GM12892 (cell line): ENCODE measurements at regions not wholly inside any gene's neighbourhood (a gene's known extent, or its start where the extent isn't known, plus 50 kb on each side); places are given as distances from the start of the nearest gene placed in this dataset.
"Not testable (repeated sequence)": the region's sequence is repeated elsewhere in the genome, so short reads cannot be mapped to it uniquely, and the experiment has no call there.

ENCODE experiments used
- DNase-seq: peaks from one replicate; pipeline ENCODE4 v3.0.0; 2011; ENCODE audit not compliant: insufficient read length
- FAIRE-seq: peaks from 2 replicates; lab custom pipeline; 2011; peaks lifted over from hg19 to GRCh38; lab: Jason Lieb, UNC
- POLR2A ChIP-seq: IDR thresholded peaks from 2 replicates; pipeline ENCODE4 v1.6.1; 2011; ENCODE audit warnings: low read depth, low read length, control low read depth
- POLR2AphosphoS5 ChIP-seq: IDR thresholded peaks from 2 replicates; pipeline ENCODE4 v1.6.1; 2011; ENCODE audit warnings: low read depth, low read length, control low read depth
- TAF1 ChIP-seq: IDR thresholded peaks from 2 replicates; pipeline ENCODE4 v1.6.1; 2011; ENCODE audit warnings: low read depth, mild to moderate bottlenecking, control low read depth, low read length, borderline replicate concordance

DNA sequence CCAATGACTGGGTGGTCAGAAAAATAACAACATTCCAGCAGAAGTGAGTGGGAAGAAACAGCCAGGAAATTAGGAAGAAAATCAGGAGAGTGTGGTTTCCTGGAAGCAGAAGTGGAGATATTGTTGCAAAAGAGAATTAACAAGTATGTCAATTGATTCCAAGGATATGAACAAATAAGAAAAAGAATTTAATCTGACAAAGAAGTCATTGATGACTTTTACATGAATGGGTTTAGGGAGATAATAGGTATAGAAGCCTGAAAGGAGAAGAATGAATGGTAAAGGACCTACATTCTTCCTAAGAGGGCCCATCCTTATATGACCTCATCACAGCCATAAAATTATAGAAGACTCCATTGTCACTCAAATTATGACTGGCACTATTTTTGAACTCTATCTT is 1440.1 kb downstream of the OTOL1 start:
- DNase-seq (no peak), FAIRE-seq (no peak)
- TF ChIP-seq TAF1 (no peak), POLR2AphosphoS5 (no peak), POLR2A (no peak)

DNA sequence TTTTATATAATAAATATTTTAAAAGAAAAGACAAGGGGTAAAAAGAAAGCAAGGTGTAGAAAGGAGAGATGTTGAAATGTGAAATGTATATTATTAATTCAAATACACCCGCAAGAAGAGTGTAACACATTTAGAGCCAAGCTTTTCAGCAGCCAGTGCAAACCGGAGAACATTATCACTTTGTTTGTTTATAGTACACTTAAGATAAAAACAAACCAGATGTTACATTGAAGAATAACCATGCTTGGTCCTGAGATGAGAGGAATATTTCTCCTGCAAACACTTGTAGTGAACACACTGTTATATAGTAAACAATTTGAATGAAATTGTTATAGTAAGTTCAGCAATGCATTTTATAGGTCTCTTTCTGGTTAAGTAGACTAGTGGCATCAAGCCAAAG is 1441.5 kb downstream of the OTOL1 start:
- TF ChIP-seq POLR2AphosphoS5: no peak
- TF ChIP-seq TAF1: no peak
- DNase-seq (no peak), FAIRE-seq (no peak)

DNA sequence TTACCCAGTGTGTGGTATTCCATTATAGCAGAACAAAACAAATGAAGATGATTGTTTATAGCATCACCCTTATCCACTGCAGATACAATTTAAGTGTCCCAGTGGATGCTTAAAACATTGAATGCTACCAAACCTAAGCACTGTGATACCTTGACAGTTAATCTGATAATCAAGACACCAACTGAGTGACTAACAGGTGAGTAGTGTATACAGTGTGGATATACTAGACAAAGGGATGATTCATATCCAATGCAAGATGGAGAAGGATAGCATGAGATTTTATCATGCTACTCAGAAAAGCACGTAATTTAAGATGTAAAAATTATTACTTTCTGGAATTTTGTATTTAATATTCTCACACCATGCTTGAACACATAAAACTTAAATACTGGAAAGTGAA is 1449.0 kb downstream of the OTOL1 start:
- FAIRE-seq: no peak
- DNase-seq: no peak
- no peak for TF ChIP-seq POLR2AphosphoS5
- no peak for TF ChIP-seq TAF1
- no peak for TF ChIP-seq POLR2A

DNA sequence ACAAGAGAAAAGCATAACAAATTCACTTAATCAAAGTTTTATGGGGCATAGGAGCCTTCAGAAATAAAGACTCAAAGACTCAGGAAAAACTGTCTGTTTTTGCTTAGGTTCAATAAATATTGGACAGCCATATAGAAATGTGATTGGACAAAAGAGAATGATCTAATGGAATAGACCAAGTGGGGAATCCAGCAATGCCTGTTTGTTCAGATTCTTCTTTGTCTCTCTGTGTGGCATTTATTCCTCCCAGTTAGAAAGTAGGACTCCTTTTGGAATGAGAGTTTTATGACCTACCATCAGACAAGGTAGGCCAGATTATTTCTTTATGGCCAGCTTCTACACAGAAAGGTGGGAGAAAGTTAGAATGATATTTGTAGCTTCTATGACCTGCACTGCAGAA is 1460.1 kb downstream of the OTOL1 start:
- no peak for DNase-seq
- no peak for FAIRE-seq
- TF ChIP-seq TAF1 (no peak), POLR2AphosphoS5 (no peak), POLR2A (no peak)

DNA sequence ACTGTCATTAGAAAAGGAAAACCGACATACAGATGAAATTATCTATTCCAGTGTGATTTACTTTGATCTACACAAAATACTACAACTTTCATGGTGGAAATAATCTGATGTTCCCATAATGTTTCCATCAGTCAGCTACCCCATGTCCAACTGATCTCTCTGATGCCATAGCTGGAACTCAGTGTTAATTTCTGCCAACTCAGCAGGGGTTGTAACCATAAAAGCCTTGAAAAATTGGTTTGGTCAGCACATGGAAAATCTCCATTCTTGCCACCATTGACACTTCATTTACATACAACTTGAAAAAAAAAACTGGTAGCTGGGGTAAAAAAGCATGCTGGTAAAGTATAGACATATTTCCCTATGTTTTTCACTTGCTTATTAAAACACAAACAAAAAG is 1463.7 kb downstream of the OTOL1 start:
- FAIRE-seq (no peak), DNase-seq (no peak)
- no peak for TF ChIP-seq POLR2AphosphoS5
- no peak for TF ChIP-seq TAF1
- no peak for TF ChIP-seq POLR2A

DNA sequence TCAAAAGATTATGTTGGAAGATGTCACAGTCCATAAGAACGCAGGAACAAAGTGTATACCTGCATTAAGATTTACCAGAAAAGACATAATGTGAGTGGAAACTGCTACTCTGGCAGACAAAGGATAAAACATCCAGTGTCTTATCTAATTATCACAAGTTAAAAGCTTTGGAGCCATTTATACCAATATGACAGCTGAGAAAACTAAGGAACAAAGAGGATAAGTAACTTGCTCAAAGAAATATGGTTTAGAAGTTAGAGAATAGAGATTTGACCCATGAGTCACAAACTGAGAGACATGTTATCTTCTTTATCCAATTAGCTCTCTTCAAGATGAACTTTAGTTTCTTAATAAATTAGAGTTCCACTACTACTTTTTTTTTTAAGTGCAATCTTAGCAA is 1473.7 kb downstream of the OTOL1 start:
- no peak for TF ChIP-seq POLR2A
- DNase-seq (no peak), FAIRE-seq (no peak)

DNA sequence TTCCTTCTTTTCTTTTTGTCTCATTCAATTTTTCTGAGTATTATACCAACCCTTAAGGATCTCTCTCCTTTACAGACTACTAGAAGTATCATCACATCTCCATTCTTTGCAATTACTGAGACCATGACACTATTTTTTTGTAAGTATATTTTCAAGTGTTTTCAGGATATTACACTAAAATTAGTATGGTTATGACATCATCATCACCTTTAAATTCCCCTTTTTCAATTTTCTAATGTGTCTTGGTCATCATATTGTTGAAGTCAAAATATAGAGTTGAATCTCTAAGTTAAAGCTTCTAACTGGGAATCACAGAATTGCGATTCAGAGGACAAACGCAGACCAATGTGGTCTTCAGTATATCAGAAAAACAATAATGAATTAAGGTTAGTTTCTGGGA is 1475.1 kb downstream of the OTOL1 start:
- no peak for TF ChIP-seq POLR2A
- TF ChIP-seq POLR2AphosphoS5: no peak
- FAIRE-seq (no peak), DNase-seq (no peak)

DNA sequence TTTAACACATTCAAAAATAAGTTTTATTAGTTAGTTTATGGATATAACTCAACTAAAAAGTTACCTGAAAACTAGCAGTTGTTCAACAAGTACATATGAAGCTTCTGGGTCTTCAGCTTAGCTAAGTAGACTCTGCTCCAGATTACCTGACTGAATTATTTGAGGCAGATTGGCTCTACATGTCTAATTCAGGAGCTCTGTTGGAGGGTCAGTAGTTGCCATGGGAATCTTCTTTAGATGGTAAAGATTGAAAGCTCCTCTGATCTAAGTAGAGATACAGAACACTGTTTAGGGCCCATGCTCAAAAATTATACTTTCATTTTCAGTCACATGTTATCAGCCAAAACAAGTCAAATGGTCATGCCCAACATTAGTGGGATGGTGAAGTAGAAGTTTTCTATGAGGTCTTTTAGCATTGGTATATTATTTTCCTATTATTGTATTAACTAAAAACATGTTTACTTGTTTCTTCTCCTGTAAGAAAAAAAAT is 1476.9 kb downstream of the OTOL1 start:
- DNase-seq: no peak
- no peak for FAIRE-seq
- TF ChIP-seq POLR2A: no peak
- TF ChIP-seq POLR2AphosphoS5: no peak
- TF ChIP-seq TAF1: no peak

DNA sequence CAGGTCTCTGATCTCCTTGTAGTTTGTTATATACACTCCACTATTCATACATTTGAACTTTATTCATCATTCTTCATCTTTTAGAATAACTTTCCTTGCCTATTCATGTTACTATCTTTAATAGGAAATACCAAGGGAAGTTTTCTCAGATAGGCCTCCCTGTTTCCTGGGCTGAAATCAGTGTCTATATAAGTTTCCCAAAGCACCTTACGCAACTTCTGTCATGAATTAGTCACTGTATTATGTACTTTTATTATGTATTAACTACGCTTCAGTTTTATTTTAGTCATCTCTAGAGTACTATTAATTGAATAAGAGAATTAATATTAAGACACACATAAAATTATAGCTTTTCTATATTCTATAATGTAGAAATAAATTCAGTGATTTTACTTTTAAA is 1481.5 kb downstream of the OTOL1 start:
- DNase-seq (no peak), FAIRE-seq (no peak)
- TF ChIP-seq POLR2A (no peak), TAF1 (no peak), POLR2AphosphoS5 (no peak)

DNA sequence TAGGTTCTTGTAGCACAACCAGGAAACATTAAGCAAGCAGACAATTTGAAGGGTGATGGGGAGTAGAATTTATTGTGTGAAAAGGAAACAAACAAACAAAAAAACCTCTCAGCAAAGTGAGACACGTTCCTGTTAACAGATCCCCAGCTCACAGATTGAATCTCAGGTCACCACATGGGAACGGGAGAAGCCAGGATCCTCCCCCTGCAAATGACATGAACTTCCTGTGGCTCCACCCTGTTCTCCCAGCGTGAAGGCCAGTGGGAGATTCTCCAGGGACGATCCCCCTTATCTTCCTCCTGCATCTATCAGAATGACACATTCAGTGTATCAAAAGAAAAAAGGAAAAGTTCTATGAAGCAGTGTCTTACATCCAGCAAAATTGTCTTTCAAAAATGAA is 1488.1 kb downstream of the OTOL1 start:
- DNase-seq (no peak), FAIRE-seq (no peak)
- no peak for TF ChIP-seq TAF1
- no peak for TF ChIP-seq POLR2A

DNA sequence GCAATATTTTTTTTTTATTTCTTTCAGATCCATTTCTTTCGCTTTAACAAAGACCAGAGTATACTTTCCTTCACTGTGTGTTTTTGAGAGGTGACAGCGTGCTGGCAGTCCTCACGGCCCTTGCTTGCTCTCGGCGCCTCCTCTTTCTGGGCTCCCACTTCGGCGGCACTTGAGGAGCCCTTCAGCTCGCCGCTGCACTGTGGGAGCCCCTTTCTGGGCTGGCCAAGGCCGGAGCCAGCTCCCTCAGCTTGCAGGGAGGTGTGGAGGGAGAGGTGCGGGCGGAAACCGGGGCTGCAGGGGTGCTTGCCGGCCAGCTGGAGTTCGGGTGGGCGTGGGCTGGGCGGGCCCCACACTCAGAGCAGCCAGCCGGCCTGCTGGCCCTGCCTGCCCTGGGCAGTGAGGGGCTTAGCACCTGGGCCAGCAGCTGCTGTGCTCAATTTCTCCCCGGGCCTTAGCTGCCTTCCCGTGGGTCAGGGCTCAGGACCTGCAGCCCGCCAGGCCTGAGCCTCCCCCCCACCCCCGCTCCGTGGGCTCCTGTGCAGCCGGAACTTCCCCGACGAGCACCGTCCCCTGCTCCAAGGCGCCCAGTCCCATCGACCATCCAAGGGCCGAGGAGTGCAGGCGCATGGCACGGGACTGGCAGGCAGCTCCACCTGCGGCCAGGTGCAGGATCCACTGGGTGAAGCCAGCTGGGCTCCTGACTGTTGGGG is 1490.6 kb downstream of the OTOL1 start:
- not testable (repeated sequence) for FAIRE-seq, DNase-seq

DNA sequence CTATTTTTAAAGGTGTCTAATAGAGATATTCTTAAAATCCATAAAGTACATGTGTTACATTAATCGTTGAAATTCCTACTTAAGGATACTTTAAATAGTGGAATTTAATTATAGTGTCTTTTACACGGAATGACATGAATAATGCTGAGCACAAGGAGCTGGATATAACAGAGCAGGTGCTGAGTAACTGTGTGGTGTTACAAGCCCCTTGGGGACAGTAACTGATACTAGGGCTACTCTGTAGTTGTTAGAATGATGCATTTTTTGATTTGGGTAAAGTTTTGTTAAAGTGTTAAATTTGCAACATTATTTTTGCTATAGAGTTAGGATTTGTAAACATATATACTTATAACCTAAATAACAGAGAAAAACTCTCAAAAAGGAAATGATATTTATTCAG is 1496.1 kb downstream of the OTOL1 start:
- DNase-seq (no peak), FAIRE-seq (no peak)
- TF ChIP-seq POLR2AphosphoS5: no peak
- no peak for TF ChIP-seq TAF1
- no peak for TF ChIP-seq POLR2A

DNA sequence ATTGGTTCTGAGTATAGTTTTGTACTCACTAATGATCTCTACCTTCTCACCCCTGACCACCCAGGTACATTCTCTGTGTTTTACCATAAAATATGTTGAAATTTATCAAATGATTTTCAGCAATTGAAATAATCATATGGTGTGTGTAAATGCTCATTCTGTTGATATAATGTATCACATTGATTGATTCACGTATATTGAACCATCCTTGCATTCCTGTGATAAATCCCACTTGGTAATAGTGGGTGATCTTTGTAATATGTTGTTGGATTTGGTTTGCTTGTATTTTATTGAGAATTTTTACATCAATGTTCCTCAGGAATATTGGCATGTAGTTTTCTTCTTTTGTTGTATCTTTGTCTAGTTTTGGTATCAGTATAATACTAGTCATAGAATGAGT is 1497.6 kb downstream of the OTOL1 start:
- FAIRE-seq (no peak), DNase-seq (no peak)
- TF ChIP-seq POLR2A (no peak), TAF1 (no peak), POLR2AphosphoS5 (no peak)

DNA sequence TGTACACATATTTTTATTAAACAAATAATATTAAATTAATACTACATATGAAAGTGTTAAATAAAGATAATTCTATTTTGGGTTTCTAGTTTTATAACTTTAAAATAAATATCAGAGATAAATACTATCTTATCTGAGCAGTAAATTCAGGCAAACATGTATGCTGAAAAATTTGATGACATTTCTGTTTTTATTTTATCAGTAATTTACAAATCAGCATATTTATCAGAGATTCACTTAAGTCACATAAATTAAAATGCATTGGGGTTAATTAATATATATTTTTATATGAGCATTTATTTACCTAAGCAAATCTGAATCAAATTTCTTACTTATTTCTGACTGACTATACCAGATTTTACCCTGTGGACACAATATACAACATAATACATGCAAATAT is 1499.8 kb downstream of the OTOL1 start:
- no peak for FAIRE-seq
- TF ChIP-seq POLR2A (no peak), TAF1 (no peak), POLR2AphosphoS5 (no peak)
- DNase-seq: no peak
